GM21717 (cell line): ENCODE measurements at regions not wholly inside any gene's neighbourhood (a gene's known extent, or its start where the extent isn't known, plus 50 kb on each side); places are given as distances from the start of the nearest gene placed in this dataset.
A peak's percentile ranks its signal among the peaks of the same experiment; 100 is the strongest.
"Not testable (repeated sequence)": the region's sequence is repeated elsewhere in the genome, so short reads cannot be mapped to it uniquely, and the experiment has no call there.

ENCODE experiments used
- ATAC-seq: cut with Tn5 transposase; IDR thresholded peaks from one replicate; pipeline ENCODE4 v1.9.1; 2021; ENCODE audit warnings: mild to moderate bottlenecking, moderate library complexity; ENCODE audit not compliant: unreplicated experiment

- ATAC-seq: no peak
These were observed 54.3 kb upstream of the LRCH1 start for GRCh38 chr13:46498650-46499049.

DNA sequence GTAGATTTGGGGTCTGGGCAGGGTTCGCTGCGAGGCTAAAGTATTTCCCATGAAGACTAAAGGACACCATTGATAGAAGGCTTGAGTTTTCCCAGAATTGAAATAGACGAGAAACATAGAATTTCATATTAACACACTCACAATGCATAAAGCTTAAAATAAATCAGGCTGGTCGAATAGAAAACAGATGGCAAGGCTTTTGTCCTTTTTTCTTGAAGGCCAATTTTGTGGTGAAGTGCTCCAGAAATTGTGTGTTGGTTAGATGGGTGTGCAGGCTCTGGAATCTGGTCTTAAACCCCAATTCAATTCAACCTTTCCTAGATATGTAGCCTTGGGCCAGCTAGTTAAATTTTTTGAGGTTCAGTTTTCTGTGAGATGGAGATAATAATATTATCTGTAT is 56.9 kb upstream of the LRCH1 start:
- no peak for ATAC-seq

DNA sequence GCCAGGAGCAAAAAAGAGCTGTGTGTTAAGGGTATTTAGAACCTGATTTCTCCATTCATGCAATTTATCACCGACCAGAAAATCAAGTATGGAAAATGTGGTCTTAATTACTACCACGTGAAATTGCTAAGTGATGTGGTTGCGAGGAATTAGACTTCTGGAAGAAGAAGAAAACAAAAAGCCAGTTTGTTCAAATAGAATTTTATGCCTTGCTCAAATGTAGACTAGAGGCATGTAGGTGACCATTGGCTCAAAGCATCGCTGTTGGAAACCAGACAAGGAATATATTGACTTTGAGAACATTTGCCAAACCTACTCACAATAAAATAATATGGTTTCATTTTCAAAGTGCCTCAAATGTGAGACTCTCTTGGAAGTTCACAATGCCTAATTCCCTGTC is 57.3 kb upstream of the LRCH1 start:
- no peak for ATAC-seq

DNA sequence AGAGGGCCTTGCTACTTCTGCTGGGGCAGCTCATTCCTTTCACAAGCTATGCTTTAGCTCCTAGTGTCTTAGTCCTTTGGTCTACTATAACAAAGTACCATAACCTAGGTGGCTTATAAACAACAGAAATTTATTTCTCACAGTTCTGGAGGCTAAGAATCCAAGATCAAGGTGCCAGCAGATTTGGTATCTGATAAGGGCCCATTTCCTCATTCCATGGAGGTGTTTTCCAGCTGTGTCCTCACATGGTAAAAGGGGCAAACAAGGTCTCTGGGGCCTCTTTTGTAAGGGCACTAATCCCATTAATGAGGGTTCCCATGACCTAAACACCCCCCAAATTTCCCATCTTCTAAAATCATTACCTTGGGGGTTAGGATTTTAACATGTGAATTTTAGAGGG is 57.9 kb upstream of the LRCH1 start:
- no peak for ATAC-seq

DNA sequence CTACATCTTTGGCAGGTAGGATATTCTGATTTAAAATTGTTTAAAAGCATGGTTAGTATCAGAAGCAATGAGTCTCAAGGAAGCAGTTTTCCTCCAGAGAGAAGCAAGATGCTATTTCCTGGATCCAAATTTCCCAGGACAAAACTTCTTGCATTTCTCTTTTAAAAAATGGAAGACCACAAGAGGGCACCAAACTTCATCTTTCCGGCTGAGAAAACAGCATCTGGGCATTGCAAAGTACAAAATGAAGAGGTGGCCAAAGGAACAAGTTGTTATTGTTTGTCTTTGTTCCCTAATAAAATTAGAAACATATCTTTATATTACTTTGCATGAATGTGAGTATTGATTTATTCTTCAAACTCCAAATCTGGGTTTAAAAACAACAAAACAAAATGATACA is 60.0 kb upstream of the LRCH1 start:
- no peak for ATAC-seq

GRCh38 chr13:46491641-46492040 is 61.3 kb upstream of the LRCH1 start:
- ATAC-seq: no peak

GRCh38 chr13:46490713-46491112 is 62.3 kb upstream of the LRCH1 start:
- not testable (repeated sequence) for ATAC-seq

GRCh38 chr13:46490129-46490528 is 62.8 kb upstream of the LRCH1 start:
- no peak for ATAC-seq

DNA sequence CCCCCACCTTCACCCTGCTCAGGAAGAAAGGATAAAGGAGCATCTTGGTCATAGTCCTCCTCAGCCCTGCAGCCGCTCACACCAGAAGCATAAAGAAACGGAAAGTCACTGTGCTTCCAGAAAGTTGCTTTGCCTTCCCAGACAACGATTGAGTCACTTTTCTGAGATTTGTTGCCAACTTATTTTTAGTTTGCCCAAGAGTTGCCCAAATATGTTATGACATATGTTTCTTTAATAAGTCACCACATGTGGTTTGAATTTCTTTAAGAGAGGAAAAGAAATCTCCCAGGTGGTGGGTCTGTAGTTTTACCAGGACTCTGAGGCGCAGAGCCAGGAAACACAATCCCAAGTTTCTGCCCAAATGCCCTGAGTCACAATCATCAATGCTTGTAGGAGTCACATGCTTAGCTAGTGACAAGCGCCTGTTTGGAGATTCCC is 63.4 kb upstream of the LRCH1 start:
- ATAC-seq: no peak

GRCh38 chr13:46487748-46488147 is 65.2 kb upstream of the LRCH1 start:
- ATAC-seq: peak; percentile 64

DNA sequence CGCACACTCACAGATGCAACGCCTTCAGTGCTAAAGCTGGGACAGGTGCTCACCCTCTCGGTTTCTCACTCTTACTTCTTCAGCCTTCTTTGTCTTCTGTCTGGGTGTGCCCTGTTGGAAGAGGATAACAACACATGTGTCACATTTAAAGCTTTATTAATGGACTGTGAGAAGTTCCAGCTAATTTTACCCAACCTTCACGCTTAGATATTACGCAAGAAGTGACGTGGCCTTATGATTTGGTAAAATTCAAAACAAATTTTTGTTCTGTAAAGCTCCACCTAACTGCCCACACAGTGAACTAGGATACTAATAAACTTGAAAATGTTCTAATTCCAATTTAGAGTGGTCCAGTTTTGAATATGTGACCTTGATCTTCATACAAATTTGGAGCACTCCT is 66.7 kb upstream of the LRCH1 start:
- no peak for ATAC-seq

GRCh38 chr13:46484561-46484960 is 68.4 kb upstream of the LRCH1 start:
- no peak for ATAC-seq

GRCh38 chr13:46481166-46481565 is 71.8 kb upstream of the LRCH1 start:
- ATAC-seq: no peak

GRCh38 chr13:46480131-46480530 is 72.8 kb upstream of the LRCH1 start:
- ATAC-seq: no peak

- ATAC-seq: no peak
These were observed 73.3 kb upstream of the LRCH1 start for GRCh38 chr13:46479691-46480090.

GRCh38 chr13:46479283-46479682 is 73.7 kb upstream of the LRCH1 start:
- no peak for ATAC-seq

DNA sequence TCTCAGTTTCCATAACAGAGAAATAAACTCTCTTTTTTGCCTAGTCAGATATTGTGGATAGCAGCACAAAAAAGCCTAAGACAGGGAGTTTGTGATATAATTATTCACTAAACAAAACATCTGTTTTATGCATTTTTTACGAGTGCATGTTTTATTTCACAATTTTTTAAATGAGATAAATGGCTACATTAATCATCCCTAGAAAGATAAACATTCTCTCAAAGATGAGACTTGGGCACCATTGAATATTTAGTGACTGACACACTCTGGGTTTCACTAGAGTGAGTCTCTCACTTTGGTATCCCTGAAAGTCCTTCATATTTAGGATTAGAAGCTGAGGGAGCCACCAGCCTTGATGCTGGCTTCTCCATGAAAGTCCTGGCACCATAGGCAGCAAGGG is 74.3 kb upstream of the LRCH1 start:
- ATAC-seq: no peak

GRCh38 chr13:46476174-46476573 is 76.8 kb upstream of the LRCH1 start:
- no peak for ATAC-seq

DNA sequence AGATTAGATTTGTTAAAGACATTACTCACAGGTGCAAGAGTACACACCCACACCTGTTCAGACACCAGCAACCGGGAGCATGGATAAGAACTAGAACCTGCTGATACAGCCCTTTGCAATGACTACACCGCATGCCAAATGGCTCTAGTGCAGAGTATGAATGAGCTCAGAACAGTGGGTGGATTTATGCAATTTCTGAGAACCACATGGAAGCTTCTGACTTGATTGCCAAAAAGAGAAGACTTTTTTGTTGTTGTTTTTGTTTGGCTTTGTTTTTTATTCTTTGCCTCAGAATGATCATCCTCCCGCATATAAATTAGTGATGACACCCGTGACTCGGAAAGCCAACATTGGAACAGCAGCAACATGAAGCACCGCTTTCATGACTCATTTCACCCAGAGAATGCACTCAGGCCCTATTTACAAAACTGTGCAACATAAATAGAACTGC is 77.4 kb upstream of the LRCH1 start:
- ATAC-seq: no peak

- no peak for ATAC-seq
These were observed 79.2 kb upstream of the LRCH1 start for GRCh38 chr13:46473806-46474205.

DNA sequence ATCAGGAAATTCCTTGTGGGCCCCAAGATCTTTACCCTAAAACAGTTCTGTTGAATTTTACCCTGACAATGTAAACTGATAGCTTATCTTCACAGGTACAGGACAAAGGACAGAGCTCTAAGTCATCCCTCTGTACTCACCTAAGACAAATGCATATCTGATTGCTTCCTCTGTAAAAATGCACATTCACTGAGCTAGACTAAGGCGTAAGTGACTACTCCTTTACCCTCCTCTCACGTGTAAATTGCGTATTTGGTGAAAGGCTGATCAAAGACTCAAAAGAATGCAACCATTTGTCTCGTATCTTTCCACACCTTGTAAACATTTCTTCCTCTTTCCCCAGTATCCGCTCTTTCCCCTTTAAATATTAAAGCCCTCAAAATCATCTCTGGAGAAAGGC is 80.6 kb upstream of the LRCH1 start:
- ATAC-seq: no peak

GRCh38 chr13:46469699-46470098 is 82.6 kb upstream of the RUBCNL start:
- not testable (repeated sequence) for ATAC-seq

DNA sequence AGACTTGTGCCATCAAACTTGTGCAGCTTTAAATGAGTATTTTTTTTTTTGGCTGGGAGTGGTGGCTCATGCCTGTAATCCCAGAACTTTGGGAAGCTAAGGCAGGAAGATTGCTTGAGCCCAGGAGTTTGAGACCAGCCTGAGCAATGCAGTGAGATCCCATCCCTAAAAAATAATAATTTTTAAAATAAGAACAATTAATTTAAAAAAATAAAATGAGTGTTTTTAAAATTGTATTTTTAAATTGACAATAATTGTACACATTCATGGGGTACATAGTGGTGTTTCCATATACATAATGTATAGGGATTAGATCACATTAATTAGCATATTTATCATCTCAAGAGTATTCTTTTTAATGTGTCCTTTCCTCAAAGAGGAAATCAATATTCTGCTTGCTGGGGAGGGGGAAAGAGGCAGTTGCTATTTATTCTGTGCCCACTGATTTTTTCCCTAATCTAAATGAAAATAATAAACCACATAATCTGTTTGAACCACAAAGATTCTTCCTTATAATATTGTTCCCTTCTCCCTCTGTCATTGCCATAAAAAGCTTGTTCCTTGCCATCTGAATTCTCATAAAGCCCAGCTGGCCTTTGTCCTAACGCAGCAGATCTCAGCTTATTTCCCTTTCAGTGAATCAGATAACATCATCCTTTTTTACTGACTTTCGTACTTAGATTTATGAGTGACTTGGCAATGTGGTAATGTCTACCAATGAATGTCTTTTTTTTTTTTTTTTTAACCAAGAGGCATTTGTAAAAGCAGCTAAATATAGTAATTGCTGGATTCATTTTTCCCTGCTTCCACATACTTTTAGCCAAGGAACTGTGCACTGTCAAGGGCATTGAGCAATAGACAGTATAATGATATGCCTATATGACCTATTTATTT is 81.8 kb upstream of the RUBCNL start:
- ATAC-seq: no peak
